GM18519 (cell line): ENCODE measurements at regions not wholly inside any gene's neighbourhood (a gene's known extent, or its start where the extent isn't known, plus 50 kb on each side); places are given as distances from the start of the nearest gene placed in this dataset.
"Not testable (repeated sequence)": the region's sequence is repeated elsewhere in the genome, so short reads cannot be mapped to it uniquely, and the experiment has no call there.

Experiments used
- ATAC-seq: cut with Tn5 transposase; IDR thresholded peaks from one replicate; pipeline ENCODE4 v1.9.1; 2021; ENCODE audit warnings: mild to moderate bottlenecking, moderate library complexity; ENCODE audit not compliant: unreplicated experiment, low FRiP score

GRCh38 chr2:17460371-17461086, 57.7 kb downstream of the RAD51AP2 start:
- ATAC-seq, result no peak

GRCh38 chr2:17455343-17455742, 62.9 kb downstream of the RAD51AP2 start:
- ATAC-seq, result no peak

- not testable (repeated sequence) for ATAC-seq
Observed at GRCh38 chr2:17446191-17446590, 72.0 kb downstream of the RAD51AP2 start.

- no peak for ATAC-seq
Observed at GRCh38 chr2:17445744-17446143, 72.5 kb downstream of the RAD51AP2 start.

- no peak for ATAC-seq
Observed at GRCh38 chr2:17442334-17442733, 75.9 kb downstream of the RAD51AP2 start.

- ATAC-seq, result no peak
Observed at GRCh38 chr2:17441790-17442189, 76.5 kb downstream of the RAD51AP2 start.

GRCh38 chr2:17441055-17441771, 77.0 kb downstream of the RAD51AP2 start:
- ATAC-seq, result no peak

- no peak for ATAC-seq
Observed at GRCh38 chr2:17430326-17430725, 87.9 kb downstream of the RAD51AP2 start.

GRCh38 chr2:17429130-17429529, 89.1 kb downstream of the RAD51AP2 start:
- no peak for ATAC-seq

- no peak for ATAC-seq
Observed at GRCh38 chr2:17427401-17427800, 90.8 kb downstream of the RAD51AP2 start.

- no peak for ATAC-seq
Observed at GRCh38 chr2:17426743-17427142, 91.5 kb downstream of the RAD51AP2 start.

- no peak for ATAC-seq
Observed at GRCh38 chr2:17422061-17422460, 96.2 kb downstream of the RAD51AP2 start.

- no peak for ATAC-seq
Observed at GRCh38 chr2:17416884-17417391, 101.3 kb downstream of the RAD51AP2 start.

- ATAC-seq, result no peak
Observed at GRCh38 chr2:17413036-17413435, 105.2 kb downstream of the RAD51AP2 start.

GRCh38 chr2:17401096-17401495, 117.1 kb downstream of the RAD51AP2 start:
- ATAC-seq, result no peak

GRCh38 chr2:17398770-17399169, 119.5 kb downstream of the RAD51AP2 start:
- no peak for ATAC-seq

GRCh38 chr2:17388798-17389197, 129.4 kb downstream of the RAD51AP2 start:
- no peak for ATAC-seq

GRCh38 chr2:17387591-17387990, 130.6 kb downstream of the RAD51AP2 start:
- ATAC-seq, result no peak

- ATAC-seq, result no peak
Observed at GRCh38 chr2:17386771-17387170, 131.5 kb downstream of the RAD51AP2 start.

GRCh38 chr2:17380003-17380402, 138.2 kb downstream of the RAD51AP2 start:
- no peak for ATAC-seq

- ATAC-seq, result no peak
Observed at GRCh38 chr2:17375262-17375661, 143.0 kb downstream of the RAD51AP2 start.

- no peak for ATAC-seq
Observed at GRCh38 chr2:17373741-17374140, 144.5 kb downstream of the RAD51AP2 start.
